ENCODE measurements at regions not wholly inside any gene's neighbourhood (a gene's known extent, or its start where the extent isn't known, plus 50 kb on each side); places are given as distances from the start of the nearest gene placed in this dataset.
"Not testable (repeated sequence)": the region's sequence is repeated elsewhere in the genome, so short reads cannot be mapped to it uniquely, and the experiment has no call there.

- DNase-seq: no peak
Measured at GRCh38 chr10:117601716-117602115, 59.2 kb downstream of the EMX2 start.

DNA sequence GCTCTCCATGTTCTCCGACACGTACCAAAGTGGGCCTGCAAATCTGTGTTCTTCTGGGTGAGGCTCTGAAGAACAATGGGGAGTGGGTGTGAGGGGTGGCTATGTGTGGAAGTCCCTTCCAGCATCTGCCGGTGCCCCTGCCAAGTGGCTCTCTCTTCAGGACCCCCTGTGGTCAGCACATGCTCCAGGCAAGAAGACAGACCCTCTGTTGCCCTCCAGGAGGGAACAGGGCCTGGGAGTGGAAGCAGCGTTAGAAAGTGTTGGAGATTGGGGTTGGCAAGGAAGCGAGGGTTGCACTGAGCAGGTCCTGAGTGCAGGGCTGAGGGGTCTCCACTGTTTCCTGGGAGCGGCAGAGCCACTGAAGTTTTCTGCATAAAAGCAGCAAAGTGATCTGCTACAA, 60.5 kb downstream of the EMX2 start:
- DNase-seq: no peak

DNA sequence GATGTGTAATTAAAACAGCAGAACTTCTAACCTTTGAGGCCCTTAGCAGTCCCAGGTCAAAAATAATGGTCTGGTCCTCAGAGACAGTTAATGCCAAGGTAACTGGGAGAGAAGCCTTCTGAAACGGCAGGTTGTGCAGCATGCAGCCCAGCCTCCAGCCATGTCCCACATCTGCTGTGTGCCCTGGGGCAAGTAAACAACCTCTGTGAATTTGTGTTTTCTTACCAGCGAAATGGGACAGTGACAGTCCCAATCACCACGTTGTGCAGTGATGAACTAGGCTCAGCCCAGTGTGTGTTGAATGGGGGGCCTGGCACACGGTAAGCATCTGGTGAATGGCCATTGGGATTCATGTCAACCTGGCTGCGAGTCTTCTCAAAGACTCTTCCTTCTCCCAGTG, 61.2 kb downstream of the EMX2 start:
- no peak for DNase-seq

GRCh38 chr10:117609095-117609795, 66.7 kb downstream of the EMX2 start:
- peak; percentile 80 to 94 (median 93) for DNase-seq

GRCh38 chr10:117609796-117610170, 67.2 kb downstream of the EMX2 start:
- DNase-seq: peak in 2 of 3 donors; percentile 36 to 51

- peak in 1 of 3 donors; percentile 54 for DNase-seq
Measured at GRCh38 chr10:117610321-117610720, 67.8 kb downstream of the EMX2 start.

- no peak for DNase-seq
Measured at GRCh38 chr10:117612113-117612512, 69.6 kb downstream of the EMX2 start.

- no peak for DNase-seq
Measured at GRCh38 chr10:117615649-117616048, 73.1 kb downstream of the EMX2 start.

DNA sequence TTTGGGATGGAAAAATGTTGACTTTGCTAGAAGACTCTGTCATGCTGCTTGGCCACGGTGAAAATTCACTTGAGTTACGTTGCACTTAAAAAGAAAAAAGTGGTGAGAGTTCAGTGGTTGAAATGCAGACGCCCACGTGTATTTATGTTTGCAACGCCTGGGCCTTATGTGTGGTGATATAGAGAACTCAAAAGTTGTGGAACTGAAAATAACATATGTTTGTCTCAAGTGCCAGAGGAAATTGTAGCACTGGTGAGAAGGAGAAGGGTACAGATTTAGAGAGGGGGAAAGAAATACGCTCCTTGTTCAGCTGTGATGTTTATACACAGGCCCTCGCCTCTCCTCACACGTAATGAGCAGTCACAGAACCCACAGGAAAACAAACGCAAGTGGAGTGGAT, 73.6 kb downstream of the EMX2 start:
- no peak for DNase-seq

GRCh38 chr10:117617086-117617485, 74.5 kb downstream of the EMX2 start:
- DNase-seq: no peak

DNA sequence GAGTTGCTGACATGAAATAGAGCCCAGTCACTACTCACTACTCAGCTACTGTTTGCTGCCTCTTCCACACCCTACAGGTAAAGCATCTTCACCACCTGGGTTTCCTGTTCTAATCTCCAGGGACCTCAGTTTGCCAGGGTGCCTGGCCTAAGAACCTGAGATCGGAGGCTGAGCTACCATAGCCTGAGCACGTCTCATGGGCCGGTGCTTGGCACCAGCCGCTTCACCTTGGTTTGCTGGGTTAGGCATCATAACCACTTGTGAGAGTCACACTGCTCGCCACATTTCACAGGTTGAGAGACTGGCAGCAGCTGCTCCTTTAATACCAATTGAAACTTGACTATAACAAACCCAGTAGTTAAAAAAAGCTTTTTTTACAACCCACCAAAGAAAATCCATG, 75.1 kb downstream of the EMX2 start:
- no peak for DNase-seq

DNA sequence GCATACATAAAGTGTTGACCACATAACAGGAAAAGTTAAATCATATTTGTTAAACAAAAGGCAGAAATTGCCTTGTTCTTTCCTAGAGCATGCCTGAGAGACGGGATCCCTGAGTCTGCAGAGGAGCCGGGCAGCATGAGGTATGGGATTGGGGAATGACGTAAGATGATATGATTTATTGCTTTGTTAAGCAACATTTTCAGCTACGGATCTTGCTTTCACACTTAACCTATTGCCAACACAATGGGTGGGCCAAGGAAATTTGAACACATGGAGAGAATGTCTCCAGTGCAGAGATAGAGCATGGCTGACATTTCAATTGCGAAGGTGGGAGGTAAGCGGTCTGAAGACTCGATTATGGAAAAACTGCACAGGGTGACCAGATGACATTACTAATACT, 76.7 kb downstream of the EMX2 start:
- peak in 2 of 3 donors; percentile 38 to 71 for DNase-seq

DNA sequence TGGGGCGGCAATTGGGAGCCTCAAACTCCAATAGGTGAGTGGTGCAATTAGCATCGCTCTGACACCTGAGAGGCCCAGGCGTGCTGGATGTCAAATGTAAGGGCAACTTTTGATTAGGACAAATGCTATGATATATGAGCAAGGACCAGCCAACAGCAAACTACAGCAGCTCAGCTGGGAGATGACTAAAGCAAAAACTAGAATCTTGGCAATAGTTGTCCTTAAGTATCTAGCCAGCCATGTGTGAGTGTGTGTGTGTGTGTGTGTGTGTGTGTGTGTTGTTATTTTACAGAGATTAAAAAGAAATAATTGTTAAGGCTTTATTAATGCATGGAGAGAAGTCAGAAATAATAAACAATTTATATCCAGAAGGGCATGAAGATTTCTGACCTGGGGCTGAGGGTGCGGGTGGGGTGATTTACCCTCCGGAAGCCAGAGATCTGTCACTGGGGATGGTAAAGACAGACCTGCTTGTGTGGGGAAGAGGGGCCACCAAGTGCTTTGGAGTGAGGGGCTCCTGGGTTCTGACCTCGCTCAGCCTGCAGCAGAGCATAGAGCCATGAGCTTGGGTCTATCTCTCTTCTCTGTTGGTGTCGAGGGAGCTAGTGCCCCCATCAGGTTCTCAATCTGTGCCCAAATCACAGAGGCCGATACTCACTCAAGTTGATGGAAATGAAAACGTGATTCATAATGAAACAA, 77.3 kb downstream of the EMX2 start:
- DNase-seq: peak in 2 of 3 donors; percentile 42 to 74

DNA sequence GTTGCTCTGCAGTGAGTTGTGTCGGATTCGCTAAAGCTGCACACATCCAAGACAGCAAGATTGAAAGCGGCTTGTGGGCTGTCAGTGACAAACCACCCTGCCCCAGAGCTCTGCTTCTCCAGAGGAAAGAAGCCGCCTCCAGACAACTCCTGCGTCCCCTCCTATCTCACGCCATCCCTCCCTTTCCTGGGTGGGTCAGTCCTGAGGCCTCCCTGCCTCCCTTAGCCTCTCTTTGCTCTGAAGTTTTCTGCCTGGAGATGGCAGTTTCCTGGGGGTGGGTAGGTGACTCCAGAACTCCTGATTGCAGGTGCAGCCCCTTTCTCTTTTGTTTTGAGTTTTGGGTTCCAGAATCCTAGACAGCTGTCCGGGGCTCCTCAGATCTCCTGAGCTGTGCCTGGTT, 78.7 kb downstream of the EMX2 start:
- no peak for DNase-seq

GRCh38 chr10:117621795-117622420, 79.4 kb downstream of the EMX2 start:
- no peak for DNase-seq

- DNase-seq: no peak
Measured at GRCh38 chr10:117622471-117623184, 80.1 kb downstream of the EMX2 start.

DNA sequence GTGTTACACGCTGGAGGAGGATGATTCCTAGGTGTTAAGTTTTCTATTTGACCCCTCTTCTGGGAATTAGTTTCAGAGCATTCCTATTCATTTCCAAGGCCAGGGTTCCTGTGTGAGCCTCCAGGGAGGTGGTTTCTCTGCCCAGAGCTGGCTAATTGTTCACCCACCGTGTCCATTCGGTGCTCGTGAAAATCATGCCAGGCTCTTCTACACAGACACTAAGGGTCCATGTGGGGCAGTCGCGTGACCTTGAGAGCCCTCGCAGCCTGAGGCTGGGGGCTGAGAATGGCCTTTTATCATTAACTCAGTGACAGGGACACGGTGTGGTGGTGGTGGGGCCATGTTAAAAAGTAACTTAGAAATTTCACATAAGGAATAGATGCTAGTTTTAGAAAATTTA, 83.7 kb downstream of the EMX2 start:
- DNase-seq: no peak

GRCh38 chr10:117627561-117627960, 85.0 kb downstream of the EMX2 start:
- no peak for DNase-seq

DNA sequence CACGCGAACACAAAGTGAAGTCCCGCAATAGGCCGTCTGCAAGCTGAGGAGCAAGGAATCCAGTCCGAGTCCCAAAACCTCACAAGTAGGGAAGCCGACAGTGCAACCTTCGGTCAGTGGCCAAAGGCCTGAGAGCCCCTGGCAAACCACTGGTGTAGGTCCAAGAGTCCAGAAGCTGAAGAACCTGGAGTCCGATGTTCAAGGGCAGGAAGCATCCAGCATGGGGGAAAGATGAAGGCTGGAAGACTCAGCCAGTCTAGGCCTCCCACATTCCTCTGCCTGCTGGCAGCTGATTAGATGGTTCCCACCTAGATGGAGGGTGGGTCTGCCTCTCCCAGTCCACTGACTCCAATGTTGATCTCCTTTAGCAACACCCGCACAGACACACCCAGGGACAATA, 87.2 kb downstream of the EMX2 start:
- DNase-seq: not testable (repeated sequence)

- peak; percentile 46 to 73 (median 60) for DNase-seq
Measured at GRCh38 chr10:117631276-117632145, 89.0 kb downstream of the EMX2 start.

DNA sequence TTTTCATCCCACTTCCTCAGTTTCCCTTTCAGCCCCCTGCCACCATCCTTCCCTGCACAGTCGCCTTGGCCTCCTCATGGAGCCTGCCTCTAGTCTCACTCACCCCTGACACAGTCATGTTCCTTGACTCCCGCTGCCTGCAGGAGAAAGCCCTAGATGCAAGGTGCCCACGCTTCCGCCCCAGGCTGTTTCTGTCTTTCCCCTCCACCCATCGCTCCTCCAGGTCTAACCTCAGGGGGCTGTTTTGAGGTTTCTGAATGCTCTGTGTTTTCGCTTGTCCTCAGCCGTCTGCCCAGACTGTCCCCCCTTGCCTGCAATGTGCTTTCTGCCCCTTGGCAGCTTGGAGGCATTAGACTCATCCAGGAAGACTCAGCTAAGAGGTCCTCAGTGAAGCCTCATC, 89.9 kb downstream of the EMX2 start:
- DNase-seq: no peak

- no peak for DNase-seq
Measured at GRCh38 chr10:117635826-117636225, 93.3 kb downstream of the EMX2 start.

Data from muscle of back (tissue), 3 donors.